Mucosa of rectum (tissue), 2 donors: ENCODE measurements at regions not wholly inside any gene's neighbourhood (a gene's known extent, or its start where the extent isn't known, plus 50 kb on each side); places are given as distances from the start of the nearest gene placed in this dataset.
"Not testable (repeated sequence)": the region's sequence is repeated elsewhere in the genome, so short reads cannot be mapped to it uniquely, and the experiment has no call there.

ENCODE experiments used
- H3K27ac ChIP-seq, 2 donors: one replicate each; pipeline ENCODE4 v1.7.0; 2013; ENCODE audit warnings: inconsistent platforms in 2 of 2, low read depth in 2 of 2, low read length in 2 of 2
- H3K27me3 ChIP-seq, 2 donors: one replicate each; pipeline ENCODE4 v1.7.0; 2013; ENCODE audit warnings: low read length in 2 of 2; ENCODE audit not compliant: control insufficient read depth in 2 of 2, insufficient read depth in 2 of 2
- H3K36me3 ChIP-seq, 2 donors: one replicate each; pipeline ENCODE4 v1.7.0; 2013; ENCODE audit warnings: low read length in 2 of 2; ENCODE audit not compliant: control insufficient read depth in 2 of 2, insufficient read depth in 2 of 2
- H3K4me1 ChIP-seq, 2 donors: one replicate each; pipeline ENCODE4 v1.7.0; 2013; ENCODE audit warnings: low read length in 2 of 2, mild to moderate bottlenecking in 1 of 2; ENCODE audit not compliant: control insufficient read depth in 2 of 2, insufficient read depth in 2 of 2
- H3K4me3 ChIP-seq, 2 donors: one replicate each; pipeline ENCODE4 v1.7.0; 2013; ENCODE audit warnings: low read length in 2 of 2
- H3K9ac ChIP-seq, 2 donors: one replicate each; pipeline ENCODE4 v1.7.0; 2013; ENCODE audit warnings: low read length in 2 of 2, low read depth in 1 of 2, mild to moderate bottlenecking in 1 of 2
- H3K9me3 ChIP-seq, 2 donors: one replicate each; pipeline ENCODE4 v1.7.0; 2013; ENCODE audit warnings: low read length in 2 of 2; ENCODE audit not compliant: control insufficient read depth in 2 of 2
- donor health status: healthy.
- donor health status: Normal muscosa, but diverticular disease.

GRCh38 chr10:2335626-2336025, 598.3 kb upstream of the ADARB2 start:
- Histone ChIP-seq H3K27ac (no peak overlapping the region), H3K4me1 (no peaks in the 10 kb centered on the region), H3K4me3 (no peak overlapping the region), H3K9me3 (peaks cover 0 to 3% of the 10 kb centered on the region in 2 donors), H3K27me3 (no peaks in the 10 kb centered on the region), H3K36me3 (no peaks in the 10 kb centered on the region), H3K9ac (no peak overlapping the region)

GRCh38 chr10:2334575-2334974, 597.2 kb upstream of the ADARB2 start:
- no peaks in the 10 kb centered on the region for H3K4me1 ChIP-seq
- H3K9ac ChIP-seq, result no peak overlapping the region
- no peaks in the 10 kb centered on the region for H3K36me3 ChIP-seq
- peaks cover 0 to 3% of the 10 kb centered on the region in 2 donors for H3K9me3 ChIP-seq
- H3K4me3 ChIP-seq, result no peak overlapping the region
- H3K27ac ChIP-seq, result no peak overlapping the region
- no peaks in the 10 kb centered on the region for H3K27me3 ChIP-seq

- no peaks in the 10 kb centered on the region for H3K27me3 ChIP-seq
- no peak overlapping the region for H3K27ac ChIP-seq
- no peaks in the 10 kb centered on the region for H3K4me1 ChIP-seq
- H3K4me3 ChIP-seq, result no peak overlapping the region
- no peak overlapping the region for H3K9ac ChIP-seq
- H3K36me3 ChIP-seq, result no peaks in the 10 kb centered on the region
- peaks cover 3 to 4% of the 10 kb centered on the region in 2 donors for H3K9me3 ChIP-seq
Observed at GRCh38 chr10:2329082-2329481, 591.8 kb upstream of the ADARB2 start.

- Histone ChIP-seq H3K4me3 (no peak overlapping the region), H3K9ac (no peak overlapping the region), H3K27me3 (no peaks in the 10 kb centered on the region), H3K9me3 (peaks cover 3 to 4% of the 10 kb centered on the region in 2 donors), H3K36me3 (no peaks in the 10 kb centered on the region), H3K4me1 (no peaks in the 10 kb centered on the region), H3K27ac (no peak overlapping the region)
Observed at GRCh38 chr10:2326411-2326810, 589.1 kb upstream of the ADARB2 start.

GRCh38 chr10:2315045-2315485, 577.7 kb upstream of the ADARB2 start:
- not testable (repeated sequence) for H3K4me3 ChIP-seq, H3K4me1 ChIP-seq, H3K9ac ChIP-seq, H3K27ac ChIP-seq, H3K27me3 ChIP-seq, H3K36me3 ChIP-seq, H3K9me3 ChIP-seq

GRCh38 chr10:2306081-2306480, 568.8 kb upstream of the ADARB2 start:
- Histone ChIP-seq H3K36me3 (no peaks in the 10 kb centered on the region), H3K9ac (no peak overlapping the region), H3K9me3 (peaks cover 0 to 6% of the 10 kb centered on the region in 2 donors), H3K4me1 (no peaks in the 10 kb centered on the region), H3K27ac (no peak overlapping the region), H3K27me3 (no peaks in the 10 kb centered on the region), H3K4me3 (no peak overlapping the region)

GRCh38 chr10:2303169-2303568, 565.8 kb upstream of the ADARB2 start:
- Histone ChIP-seq H3K9me3 (peaks cover 3 to 4% of the 10 kb centered on the region in 2 donors), H3K4me1 (no peaks in the 10 kb centered on the region), H3K4me3 (no peak overlapping the region), H3K27me3 (no peaks in the 10 kb centered on the region), H3K36me3 (no peaks in the 10 kb centered on the region), H3K27ac (no peak overlapping the region), H3K9ac (no peak overlapping the region)

GRCh38 chr10:2301227-2301626, 563.9 kb upstream of the ADARB2 start:
- H3K9me3 ChIP-seq, result peaks cover 3 to 4% of the 10 kb centered on the region in 2 donors
- H3K4me1 ChIP-seq, result no peaks in the 10 kb centered on the region
- no peak overlapping the region for H3K27ac ChIP-seq
- H3K27me3 ChIP-seq, result no peaks in the 10 kb centered on the region
- H3K4me3 ChIP-seq, result no peak overlapping the region
- no peaks in the 10 kb centered on the region for H3K36me3 ChIP-seq
- H3K9ac ChIP-seq, result no peak overlapping the region

- Histone ChIP-seq H3K27me3 (no peaks in the 10 kb centered on the region), H3K4me3 (no peak overlapping the region), H3K9ac (no peak overlapping the region), H3K27ac (no peak overlapping the region), H3K36me3 (no peaks in the 10 kb centered on the region), H3K9me3 (peaks cover 2 to 4% of the 10 kb centered on the region in 2 donors), H3K4me1 (no peaks in the 10 kb centered on the region)
Observed at GRCh38 chr10:2300231-2300630, 562.9 kb upstream of the ADARB2 start.

- no peaks in the 10 kb centered on the region for H3K27me3 ChIP-seq
- peaks cover 0 to 4% of the 10 kb centered on the region in 2 donors for H3K9me3 ChIP-seq
- H3K4me3 ChIP-seq, result no peak overlapping the region
- H3K4me1 ChIP-seq, result no peaks in the 10 kb centered on the region
- no peak overlapping the region for H3K9ac ChIP-seq
- no peaks in the 10 kb centered on the region for H3K36me3 ChIP-seq
- no peak overlapping the region for H3K27ac ChIP-seq
Observed at GRCh38 chr10:2296179-2296891, 559.0 kb upstream of the ADARB2 start.
